ENCODE measurements at regions not wholly inside any gene's neighbourhood (a gene's known extent, or its start where the extent isn't known, plus 50 kb on each side); places are given as distances from the start of the nearest gene placed in this dataset.
"Not testable (repeated sequence)": the region's sequence is repeated elsewhere in the genome, so short reads cannot be mapped to it uniquely, and the experiment has no call there.

GRCh38 chr2:109721135-109721534 is 73.0 kb upstream of the RGPD5 start:
- Histone ChIP-seq H3K9me3 (no peaks in the 10 kb centered on the region), H3K4me1 (peaks cover 0 to 13% (median 3%) of the 10 kb centered on the region in 4 donors), H3K27me3 (no peaks in the 10 kb centered on the region), H3K4me3 (no peak overlapping the region), H3K27ac (no peak overlapping the region), H3K36me3 (no peaks in the 10 kb centered on the region)
- peak; percentile 13 to 44 for DNase-seq
- TF ChIP-seq EP300 (IDR thresholded peaks at IDR 0.05): no peak
- intact Hi-C loops (cut with DNase I; ENCODE audit: low total_unique reads): no loop called here
- WGBS, 5 donors: 76 to 90% (median 90%) methylated on average over 9 of the region's 9 CpGs

- Histone ChIP-seq H3K27me3 (peaks cover 0 to 1% (median 0%) of the 10 kb centered on the region in 3 donors), H3K4me3 (no peak overlapping the region), H3K9me3 (no peaks in the 10 kb centered on the region), H3K36me3 (no peaks in the 10 kb centered on the region), H3K27ac (no peak overlapping the region), H3K4me1 (peaks cover 0 to 10% (median 1%) of the 10 kb centered on the region in 4 donors)
- intact Hi-C loops (cut with DNase I; ENCODE audit: low total_unique reads): no loop called here
- peak in 1 of 2 donors; percentile 20 for DNase-seq
- TF ChIP-seq EP300 (IDR thresholded peaks at IDR 0.05) (no peak), POLR2AphosphoS5 (IDR thresholded peaks at IDR 0.05) (no peak), CTCF (IDR thresholded peaks at IDR 0.05) (no peak), POLR2A (IDR thresholded peaks at IDR 0.05) (no peak)
- 70 to 85% (median 82%) methylated on average over 8 of the region's 8 CpGs for WGBS, 5 donors
These were observed 72.5 kb upstream of the RGPD5 start for GRCh38 chr2:109721626-109722025.

- 37 to 61% (median 42%) methylated on average over 5 of the region's 5 CpGs for WGBS, 5 donors
- intact Hi-C loops (cut with DNase I; ENCODE audit: low total_unique reads): no loop called here
- DNase-seq: peak; percentile 71 to 74
- TF ChIP-seq POLR2A (IDR thresholded peaks at IDR 0.05) (no peak), CTCF (IDR thresholded peaks at IDR 0.05) (no peak), POLR2AphosphoS5 (IDR thresholded peaks at IDR 0.05) (no peak), EP300 (IDR thresholded peaks at IDR 0.05) (no peak)
- peaks cover 0 to 7% (median 0%) of the 10 kb centered on the region in 4 donors for H3K4me1 ChIP-seq
- peaks cover 0 to 4% (median 0%) of the 10 kb centered on the region in 3 donors for H3K27me3 ChIP-seq
- no peaks in the 10 kb centered on the region for H3K36me3 ChIP-seq
- no peak overlapping the region for H3K4me3 ChIP-seq
- H3K9me3 ChIP-seq: no peaks in the 10 kb centered on the region
- no peak overlapping the region for H3K27ac ChIP-seq
These were observed 72.1 kb upstream of the RGPD5 start for GRCh38 chr2:109722026-109722425.

GRCh38 chr2:109722640-109723039 is 71.5 kb upstream of the RGPD5 start:
- intact Hi-C loops (cut with DNase I; ENCODE audit: low total_unique reads): not testable (repeated sequence)
- 83 to 97% (median 88%) methylated on average over 3 of the region's 3 CpGs for WGBS, 5 donors

GRCh38 chr2:109723153-109723552 is 71.0 kb upstream of the RGPD5 start:
- H3K27ac ChIP-seq; intact Hi-C loops (cut with DNase I; ENCODE audit: low total_unique reads); DNase-seq; H3K27me3 ChIP-seq; H3K9me3 ChIP-seq; H3K36me3 ChIP-seq; H3K4me3 ChIP-seq; H3K4me1 ChIP-seq: not testable (repeated sequence)
- 88 to 96% (median 92%) methylated on average over 3 of the region's 3 CpGs for WGBS, 5 donors

More at GRCh38 chr2:109722640-109723039, 71.5 kb upstream of the RGPD5 start:
- not testable (repeated sequence) for H3K27ac ChIP-seq, H3K36me3 ChIP-seq, H3K4me3 ChIP-seq, H3K9me3 ChIP-seq, H3K4me1 ChIP-seq, H3K27me3 ChIP-seq, DNase-seq

- Histone ChIP-seq H3K27ac (no peak overlapping the region), H3K36me3 (no peaks in the 10 kb centered on the region), H3K4me1 (peaks cover 0 to 7% (median 0%) of the 10 kb centered on the region in 4 donors), H3K4me3 (no peak overlapping the region), H3K9me3 (no peaks in the 10 kb centered on the region), H3K27me3 (peaks cover 0 to 6% (median 0%) of the 10 kb centered on the region in 3 donors)
- intact Hi-C loops (cut with DNase I; ENCODE audit: low total_unique reads): no loop called here
- WGBS, 5 donors: 78 to 89% (median 88%) methylated on average over 8 to 9 of the region's 9 CpGs
- no peak for TF ChIP-seq CTCF (IDR thresholded peaks at IDR 0.05)
- TF ChIP-seq EP300 (IDR thresholded peaks at IDR 0.05): no peak
- no peak for TF ChIP-seq POLR2A (IDR thresholded peaks at IDR 0.05)
- TF ChIP-seq POLR2AphosphoS5 (IDR thresholded peaks at IDR 0.05): no peak
- DNase-seq: no peak
These were observed 69.3 kb upstream of the RGPD5 start for GRCh38 chr2:109724533-109725460.
